GM19023 (cell line): ENCODE measurements at regions not wholly inside any gene's neighbourhood (a gene's known extent, or its start where the extent isn't known, plus 50 kb on each side); places are given as distances from the start of the nearest gene placed in this dataset.
"Not testable (repeated sequence)": the region's sequence is repeated elsewhere in the genome, so short reads cannot be mapped to it uniquely, and the experiment has no call there.

Source experiments
- ATAC-seq: cut with Tn5 transposase; IDR thresholded peaks from one replicate; pipeline ENCODE4 v1.9.1; 2021; ENCODE audit warnings: mild to moderate bottlenecking, moderate library complexity; ENCODE audit not compliant: unreplicated experiment

- ATAC-seq = no peak
Observed at GRCh38 chr6:113068570-113068969, 721.4 kb downstream of the RFPL4B start.

GRCh38 chr6:113070681-113071080 lies 723.6 kb downstream of the RFPL4B start:
- not testable (repeated sequence) for ATAC-seq

GRCh38 chr6:113073611-113074191 lies 726.6 kb downstream of the RFPL4B start:
- ATAC-seq = no peak

- no peak for ATAC-seq
Observed at GRCh38 chr6:113076116-113076515, 729.0 kb downstream of the RFPL4B start.

- no peak for ATAC-seq
Observed at GRCh38 chr6:113076816-113077215, 729.7 kb downstream of the RFPL4B start.

GRCh38 chr6:113077794-113078193 lies 730.7 kb downstream of the RFPL4B start:
- no peak for ATAC-seq

GRCh38 chr6:113078791-113079190 lies 731.7 kb downstream of the RFPL4B start:
- no peak for ATAC-seq

- no peak for ATAC-seq
Observed at GRCh38 chr6:113082745-113083144, 735.6 kb downstream of the RFPL4B start.

- ATAC-seq = no peak
Observed at GRCh38 chr6:113083947-113084346, 736.8 kb downstream of the RFPL4B start.

- ATAC-seq = no peak
Observed at GRCh38 chr6:113089056-113089455, 741.9 kb downstream of the RFPL4B start.

GRCh38 chr6:113092795-113093194 lies 745.7 kb downstream of the RFPL4B start:
- no peak for ATAC-seq

- no peak for ATAC-seq
Observed at GRCh38 chr6:113094779-113095178, 747.6 kb downstream of the RFPL4B start.

GRCh38 chr6:113095841-113096240 lies 748.7 kb downstream of the RFPL4B start:
- no peak for ATAC-seq

- ATAC-seq = no peak
Observed at GRCh38 chr6:113102761-113103160, 754.4 kb upstream of the MARCKS start.

- ATAC-seq = no peak
Observed at GRCh38 chr6:113103634-113104361, 753.3 kb upstream of the MARCKS start.

GRCh38 chr6:113104541-113104940 lies 752.6 kb upstream of the MARCKS start:
- no peak for ATAC-seq

GRCh38 chr6:113104951-113105350 lies 752.2 kb upstream of the MARCKS start:
- no peak for ATAC-seq

GRCh38 chr6:113110211-113110610 lies 746.9 kb upstream of the MARCKS start:
- no peak for ATAC-seq

GRCh38 chr6:113111550-113111949 lies 745.6 kb upstream of the MARCKS start:
- ATAC-seq = no peak

- ATAC-seq = no peak
Observed at GRCh38 chr6:113112086-113112485, 745.1 kb upstream of the MARCKS start.

- ATAC-seq = no peak
Observed at GRCh38 chr6:113115196-113115595, 741.9 kb upstream of the MARCKS start.

- ATAC-seq = no peak
Observed at GRCh38 chr6:113120224-113120581, 736.9 kb upstream of the MARCKS start.
